ENCODE measurements at regions not wholly inside any gene's neighbourhood (a gene's known extent, or its start where the extent isn't known, plus 50 kb on each side); places are given as distances from the start of the nearest gene placed in this dataset.

DNA sequence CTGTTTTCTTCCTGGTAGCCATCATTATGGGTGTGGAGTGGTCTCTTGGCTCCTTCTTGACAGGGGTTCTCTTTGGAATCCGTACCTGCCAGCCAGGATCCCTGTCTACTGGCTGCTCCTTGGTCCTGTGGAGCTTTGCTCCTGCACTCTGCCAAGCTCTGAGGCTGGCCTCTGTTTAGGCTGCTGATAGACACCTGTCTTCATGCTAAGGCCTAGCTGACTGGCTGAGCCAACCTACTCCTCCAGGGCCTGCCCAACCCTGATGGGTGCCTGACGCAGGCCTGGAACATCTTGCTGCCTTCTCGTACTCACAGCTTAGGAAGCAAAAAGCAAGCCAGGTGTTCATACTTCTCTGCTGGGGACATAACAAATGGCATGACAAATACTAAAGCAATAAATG is 333.6 kb upstream of the ZNF32 start:
- Histone ChIP-seq H3K36me3 (ENCODE audit: control insufficient read depth in 1 of 2, insufficient read depth in 2 of 2, low read length in 2 of 2) (no peaks in the 10 kb centered on the region), H3K27me3 (ENCODE audit: insufficient read depth, low read length) (no peaks in the 10 kb centered on the region; the same call in 1 of the 2 replicates), H3K9me2 (ENCODE audit: insufficient read depth) (no peaks in the 10 kb centered on the region), H3K4me1 (ENCODE audit: control insufficient read depth in 1 of 2, insufficient read depth in 2 of 2, low read length in 2 of 2) (no peaks in the 10 kb centered on the region), H3K9me3 (ENCODE audit: control insufficient read depth in 1 of 2, insufficient read depth in 1 of 2, low read depth in 1 of 2, low read length in 2 of 2) (no peaks in the 10 kb centered on the region), H4K20me1 (ENCODE audit: insufficient read depth) (no peaks in the 10 kb centered on the region), H3K27ac (ENCODE audit: low read depth, low read length) (no peak overlapping the region), H3K9ac (ENCODE audit: low read length) (no peak overlapping the region), H3K4me2 (ENCODE audit: low read length) (no peak overlapping the region), H3K4me3 (replicated peaks in 1 of 2; ENCODE audit: low read depth in 1 of 2, low read length in 2 of 2) (no peak overlapping the region), H2AFZ (ENCODE audit: low read depth, low read length, poor library complexity, severe bottlenecking) (no peak overlapping the region), H3K79me2 (ENCODE audit: insufficient read depth, low read length) (no peaks in the 10 kb centered on the region)
- TF ChIP-seq, protein P1, sequence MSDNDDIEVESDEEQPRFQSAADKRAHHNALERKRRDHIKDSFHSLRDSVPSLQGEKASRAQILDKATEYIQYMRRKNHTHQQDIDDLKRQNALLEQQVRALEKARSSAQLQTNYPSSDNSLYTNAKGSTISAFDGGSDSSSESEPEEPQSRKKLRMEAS (IDR thresholded peaks at IDR 0.05), result no peak
- TF ChIP-seq SRF (IDR thresholded peaks at IDR 0.05; ENCODE audit: low read depth) (no peak), ZFX (IDR thresholded peaks at IDR 0.05) (no peak), POLR2AphosphoS5 (IDR thresholded peaks at IDR 0.05; ENCODE audit: low read depth, low read length) (no peak), EZH2 (IDR thresholded peaks at IDR 0.05) (no peak), CEBPB (IDR thresholded peaks at IDR 0.05; ENCODE audit: low read depth) (no peak), SP1 (IDR thresholded peaks at IDR 0.05; ENCODE audit: low read depth) (no peak), EZH2phosphoT487 (IDR thresholded peaks at IDR 0.05; ENCODE audit: borderline replicate concordance) (no peak)
- TF ChIP-seq, protein P2, sequence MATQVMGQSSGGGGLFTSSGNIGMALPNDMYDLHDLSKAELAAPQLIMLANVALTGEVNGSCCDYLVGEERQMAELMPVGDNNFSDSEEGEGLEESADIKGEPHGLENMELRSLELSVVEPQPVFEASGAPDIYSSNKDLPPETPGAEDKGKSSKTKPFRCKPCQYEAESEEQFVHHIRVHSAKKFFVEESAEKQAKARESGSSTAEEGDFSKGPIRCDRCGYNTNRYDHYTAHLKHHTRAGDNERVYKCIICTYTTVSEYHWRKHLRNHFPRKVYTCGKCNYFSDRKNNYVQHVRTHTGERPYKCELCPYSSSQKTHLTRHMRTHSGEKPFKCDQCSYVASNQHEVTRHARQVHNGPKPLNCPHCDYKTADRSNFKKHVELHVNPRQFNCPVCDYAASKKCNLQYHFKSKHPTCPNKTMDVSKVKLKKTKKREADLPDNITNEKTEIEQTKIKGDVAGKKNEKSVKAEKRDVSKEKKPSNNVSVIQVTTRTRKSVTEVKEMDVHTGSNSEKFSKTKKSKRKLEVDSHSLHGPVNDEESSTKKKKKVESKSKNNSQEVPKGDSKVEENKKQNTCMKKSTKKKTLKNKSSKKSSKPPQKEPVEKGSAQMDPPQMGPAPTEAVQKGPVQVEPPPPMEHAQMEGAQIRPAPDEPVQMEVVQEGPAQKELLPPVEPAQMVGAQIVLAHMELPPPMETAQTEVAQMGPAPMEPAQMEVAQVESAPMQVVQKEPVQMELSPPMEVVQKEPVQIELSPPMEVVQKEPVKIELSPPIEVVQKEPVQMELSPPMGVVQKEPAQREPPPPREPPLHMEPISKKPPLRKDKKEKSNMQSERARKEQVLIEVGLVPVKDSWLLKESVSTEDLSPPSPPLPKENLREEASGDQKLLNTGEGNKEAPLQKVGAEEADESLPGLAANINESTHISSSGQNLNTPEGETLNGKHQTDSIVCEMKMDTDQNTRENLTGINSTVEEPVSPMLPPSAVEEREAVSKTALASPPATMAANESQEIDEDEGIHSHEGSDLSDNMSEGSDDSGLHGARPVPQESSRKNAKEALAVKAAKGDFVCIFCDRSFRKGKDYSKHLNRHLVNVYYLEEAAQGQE (IDR thresholded peaks at IDR 0.05; ENCODE audit: low read depth), result no peak
- DNase-seq (ENCODE audit: low read depth, low spot score) (no peak), ATAC-seq (no peak)
- ChIA-PET POLR2A (no interaction called here), RAD21 (ENCODE audit: low non-redundant PET in 1 of 2, low total read pairs in 2 of 2, uncharacterized antibody in 2 of 2, unreplicated experiment in 2 of 2) (no interaction called here), CTCF (no interaction called here)
- intact Hi-C loops (cut with micrococcal nuclease), result no loop called here
- no TSS peak for BruUV-seq (replicated peaks)

All from HCT116 (cell line).